ENCODE measurements at regions not wholly inside any gene's neighbourhood (a gene's known extent, or its start where the extent isn't known, plus 50 kb on each side); places are given as distances from the start of the nearest gene placed in this dataset.

DNA sequence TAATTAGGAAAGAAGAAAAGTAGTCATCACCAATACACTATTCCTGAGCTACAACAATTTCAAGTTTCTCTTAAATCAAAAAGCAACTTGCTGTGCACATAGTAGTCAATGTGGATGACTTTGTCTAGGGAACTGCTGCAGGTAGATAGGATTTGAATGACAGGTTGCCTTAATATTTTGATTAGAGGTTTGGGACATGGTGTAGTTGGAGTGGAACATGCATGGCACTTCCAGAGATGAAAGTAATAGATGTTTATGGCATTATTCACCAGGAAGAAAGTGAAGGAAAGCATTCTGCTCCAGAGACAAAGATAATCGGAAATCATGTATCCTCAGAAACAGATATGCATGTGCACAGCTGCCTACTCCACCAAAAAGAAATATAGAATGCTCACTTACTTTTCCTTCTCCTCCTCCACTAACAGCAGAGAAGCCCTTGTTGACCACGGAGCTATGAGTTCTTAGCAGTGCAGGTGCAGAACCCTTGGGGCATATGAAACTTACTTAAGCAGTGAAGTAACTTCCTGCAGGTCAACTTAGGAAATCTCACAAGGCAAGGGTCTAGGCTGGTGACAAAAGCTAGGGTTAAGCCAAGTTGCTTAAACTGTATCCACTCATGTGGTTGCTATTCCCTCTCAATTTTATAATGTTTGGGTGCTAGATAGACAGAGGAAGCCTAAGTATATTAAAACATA, 390.8 kb downstream of the HNRNPD start:
- no peak overlapping the region for H3K9ac ChIP-seq (ENCODE audit: low read length)
- H3K4me3 ChIP-seq (ENCODE audit: low read depth, low read length, poor library complexity, severe bottlenecking), result no peak overlapping the region
- H3K4me2 ChIP-seq (ENCODE audit: low read length), result no peak overlapping the region
- no peaks in the 10 kb centered on the region for H4K20me1 ChIP-seq (ENCODE audit: insufficient read depth, low read length)
- TF ChIP-seq, protein P1, sequence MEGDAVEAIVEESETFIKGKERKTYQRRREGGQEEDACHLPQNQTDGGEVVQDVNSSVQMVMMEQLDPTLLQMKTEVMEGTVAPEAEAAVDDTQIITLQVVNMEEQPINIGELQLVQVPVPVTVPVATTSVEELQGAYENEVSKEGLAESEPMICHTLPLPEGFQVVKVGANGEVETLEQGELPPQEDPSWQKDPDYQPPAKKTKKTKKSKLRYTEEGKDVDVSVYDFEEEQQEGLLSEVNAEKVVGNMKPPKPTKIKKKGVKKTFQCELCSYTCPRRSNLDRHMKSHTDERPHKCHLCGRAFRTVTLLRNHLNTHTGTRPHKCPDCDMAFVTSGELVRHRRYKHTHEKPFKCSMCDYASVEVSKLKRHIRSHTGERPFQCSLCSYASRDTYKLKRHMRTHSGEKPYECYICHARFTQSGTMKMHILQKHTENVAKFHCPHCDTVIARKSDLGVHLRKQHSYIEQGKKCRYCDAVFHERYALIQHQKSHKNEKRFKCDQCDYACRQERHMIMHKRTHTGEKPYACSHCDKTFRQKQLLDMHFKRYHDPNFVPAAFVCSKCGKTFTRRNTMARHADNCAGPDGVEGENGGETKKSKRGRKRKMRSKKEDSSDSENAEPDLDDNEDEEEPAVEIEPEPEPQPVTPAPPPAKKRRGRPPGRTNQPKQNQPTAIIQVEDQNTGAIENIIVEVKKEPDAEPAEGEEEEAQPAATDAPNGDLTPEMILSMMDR (IDR thresholded peaks at IDR 0.05; ENCODE audit: low read length), result no peak
- TF ChIP-seq EZH2 (IDR thresholded peaks at IDR 0.05; ENCODE audit: borderline replicate concordance, low read length), result no peak
- H3F3A ChIP-seq (ENCODE audit: insufficient read depth, low read length), result no peaks in the 10 kb centered on the region
- H3K36me3 ChIP-seq (ENCODE audit: insufficient read depth, low read length), result no peaks in the 10 kb centered on the region
- no peaks in the 10 kb centered on the region; the same call in 1 of the 2 replicates for H3K27me3 ChIP-seq (ENCODE audit: insufficient read depth, low read length)
- H3K27ac ChIP-seq (ENCODE audit: low read depth, low read length, poor library complexity, severe bottlenecking), result no peak overlapping the region
- H3K9me3 ChIP-seq (ENCODE audit: low read length), result no peaks in the 10 kb centered on the region
- H3K9me2 ChIP-seq (ENCODE audit: low read depth, low read length), result no peaks in the 10 kb centered on the region
- no peaks in the 10 kb centered on the region for H3K79me2 ChIP-seq (ENCODE audit: insufficient read depth, low read length)
- H2AFZ ChIP-seq (ENCODE audit: low read length), result no peak overlapping the region
- H3K4me1 ChIP-seq (ENCODE audit: insufficient read depth, low read length, severe bottlenecking), result no peaks in the 10 kb centered on the region

DNA sequence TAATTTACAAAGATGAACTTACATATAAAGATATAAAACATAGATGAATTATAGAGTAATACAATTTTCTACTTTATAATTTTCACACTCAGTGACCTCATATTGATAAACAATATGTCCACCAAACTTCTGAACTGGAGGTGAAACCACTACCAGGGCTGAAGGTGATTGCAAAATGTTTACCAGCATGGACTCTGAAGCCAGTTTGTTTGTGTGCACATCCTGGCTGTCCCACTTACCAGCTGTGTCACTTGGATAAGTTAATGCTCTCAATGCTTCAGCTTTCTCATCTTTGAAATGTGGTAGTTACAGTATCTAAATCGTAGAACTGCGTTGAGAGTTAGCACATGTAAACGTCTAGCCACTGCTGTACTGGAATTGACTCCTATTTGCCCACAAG, 392.6 kb downstream of the HNRNPD start:
- Histone ChIP-seq H3K4me1 (ENCODE audit: insufficient read depth, low read length, severe bottlenecking) (no peaks in the 10 kb centered on the region), H3K9ac (ENCODE audit: low read length) (no peak overlapping the region), H3K36me3 (ENCODE audit: insufficient read depth, low read length) (no peaks in the 10 kb centered on the region), H3K27me3 (ENCODE audit: insufficient read depth, low read length) (no peaks in the 10 kb centered on the region; the same call in 1 of the 2 replicates), H3K9me2 (ENCODE audit: low read depth, low read length) (no peaks in the 10 kb centered on the region), H3K9me3 (ENCODE audit: low read length) (no peaks in the 10 kb centered on the region), H3F3A (ENCODE audit: insufficient read depth, low read length) (no peaks in the 10 kb centered on the region), H4K20me1 (ENCODE audit: insufficient read depth, low read length) (no peaks in the 10 kb centered on the region), H3K4me3 (ENCODE audit: low read depth, low read length, poor library complexity, severe bottlenecking) (no peak overlapping the region), H3K4me2 (ENCODE audit: low read length) (no peak overlapping the region), H3K79me2 (ENCODE audit: insufficient read depth, low read length) (no peaks in the 10 kb centered on the region), H3K27ac (ENCODE audit: low read depth, low read length, poor library complexity, severe bottlenecking) (no peak overlapping the region), H2AFZ (ENCODE audit: low read length) (no peak overlapping the region)
- TF ChIP-seq EZH2 (IDR thresholded peaks at IDR 0.05; ENCODE audit: borderline replicate concordance, low read length), result no peak
- TF ChIP-seq, protein P1 (IDR thresholded peaks at IDR 0.05; ENCODE audit: low read length), result no peak

DNA sequence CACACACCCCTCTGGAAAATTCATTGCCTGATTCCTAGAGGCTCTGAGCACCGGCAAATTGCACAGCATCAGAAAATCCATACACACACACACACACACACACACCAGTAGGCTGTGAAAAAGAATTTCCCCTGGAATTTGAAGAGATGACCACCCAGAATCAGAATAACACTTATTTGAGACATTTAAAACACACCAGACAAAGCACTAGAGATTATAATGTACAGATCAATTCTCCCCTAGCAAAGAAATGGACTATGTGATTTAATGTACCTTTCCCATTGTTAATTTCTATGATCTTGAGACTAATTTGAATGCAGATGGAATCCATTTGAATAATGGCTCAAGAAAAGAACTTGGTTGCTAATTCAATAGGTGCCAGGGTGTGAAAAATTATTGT, 399.3 kb downstream of the HNRNPD start:
- H3K4me2 ChIP-seq (ENCODE audit: low read length), result no peak overlapping the region
- no peaks in the 10 kb centered on the region for H3K27me3 ChIP-seq (ENCODE audit: insufficient read depth, low read length)
- H3F3A ChIP-seq (ENCODE audit: insufficient read depth, low read length), result no peaks in the 10 kb centered on the region
- no peaks in the 10 kb centered on the region for H3K9me3 ChIP-seq (ENCODE audit: low read length)
- H3K36me3 ChIP-seq (ENCODE audit: insufficient read depth, low read length), result no peaks in the 10 kb centered on the region
- TF ChIP-seq, protein P1 (IDR thresholded peaks at IDR 0.05; ENCODE audit: low read length), result no peak
- TF ChIP-seq EZH2 (IDR thresholded peaks at IDR 0.05; ENCODE audit: borderline replicate concordance, low read length), result no peak
- H3K9ac ChIP-seq (ENCODE audit: low read length), result no peak overlapping the region
- H3K79me2 ChIP-seq (ENCODE audit: insufficient read depth, low read length), result no peaks in the 10 kb centered on the region
- no peak overlapping the region for H3K27ac ChIP-seq (ENCODE audit: low read depth, low read length, poor library complexity, severe bottlenecking)
- no peaks in the 10 kb centered on the region for H3K4me1 ChIP-seq (ENCODE audit: insufficient read depth, low read length, severe bottlenecking)
- no peaks in the 10 kb centered on the region for H3K9me2 ChIP-seq (ENCODE audit: low read depth, low read length)
- H2AFZ ChIP-seq (ENCODE audit: low read length), result no peak overlapping the region
- H4K20me1 ChIP-seq (ENCODE audit: insufficient read depth, low read length), result no peaks in the 10 kb centered on the region
- no peak overlapping the region for H3K4me3 ChIP-seq (ENCODE audit: low read depth, low read length, poor library complexity, severe bottlenecking)

Measured in OCI-LY1 (cell line).